GM21447 (cell line): ENCODE measurements at regions not wholly inside any gene's neighbourhood (a gene's known extent, or its start where the extent isn't known, plus 50 kb on each side); places are given as distances from the start of the nearest gene placed in this dataset.
"Not testable (repeated sequence)": the region's sequence is repeated elsewhere in the genome, so short reads cannot be mapped to it uniquely, and the experiment has no call there.

Experiments
- ATAC-seq: cut with Tn5 transposase; IDR thresholded peaks from one replicate; pipeline ENCODE4 v1.9.1; 2021; ENCODE audit not compliant: unreplicated experiment

GRCh38 chrX:150207733-150208132 is 155.4 kb upstream of the MAMLD1 start:
- no peak for ATAC-seq

- ATAC-seq = no peak
Measured at GRCh38 chrX:150211988-150212387, 151.1 kb upstream of the MAMLD1 start.

GRCh38 chrX:150212672-150213480 is 150.2 kb upstream of the MAMLD1 start:
- ATAC-seq = no peak

GRCh38 chrX:150213481-150214030 is 149.6 kb upstream of the MAMLD1 start:
- no peak for ATAC-seq

- not testable (repeated sequence) for ATAC-seq
Measured at GRCh38 chrX:150216000-150216399, 147.1 kb upstream of the MAMLD1 start.

- no peak for ATAC-seq
Measured at GRCh38 chrX:150216716-150217115, 146.4 kb upstream of the MAMLD1 start.

- no peak for ATAC-seq
Measured at GRCh38 chrX:150217609-150218008, 145.5 kb upstream of the MAMLD1 start.

GRCh38 chrX:150219374-150220185 is 143.5 kb upstream of the MAMLD1 start:
- ATAC-seq = no peak

GRCh38 chrX:150223176-150224015 is 139.7 kb upstream of the MAMLD1 start:
- ATAC-seq = no peak

GRCh38 chrX:150224676-150225075 is 138.4 kb upstream of the MAMLD1 start:
- no peak for ATAC-seq

- no peak for ATAC-seq
Measured at GRCh38 chrX:150225266-150225665, 137.9 kb upstream of the MAMLD1 start.

GRCh38 chrX:150225756-150226155 is 137.4 kb upstream of the MAMLD1 start:
- ATAC-seq = no peak

GRCh38 chrX:150226223-150226965 is 136.7 kb upstream of the MAMLD1 start:
- no peak for ATAC-seq

- ATAC-seq = no peak
Measured at GRCh38 chrX:150227321-150227860, 135.7 kb upstream of the MAMLD1 start.

GRCh38 chrX:150227873-150228410 is 135.2 kb upstream of the MAMLD1 start:
- ATAC-seq = no peak

- ATAC-seq = no peak
Measured at GRCh38 chrX:150228431-150228830, 134.7 kb upstream of the MAMLD1 start.

- no peak for ATAC-seq
Measured at GRCh38 chrX:150229030-150229429, 134.1 kb upstream of the MAMLD1 start.

GRCh38 chrX:150229481-150229880 is 133.6 kb upstream of the MAMLD1 start:
- ATAC-seq = no peak

GRCh38 chrX:150230952-150231351 is 132.2 kb upstream of the MAMLD1 start:
- not testable (repeated sequence) for ATAC-seq

- not testable (repeated sequence) for ATAC-seq
Measured at GRCh38 chrX:150231368-150231767, 131.7 kb upstream of the MAMLD1 start.
